Breast epithelium (tissue), 4 donors: ENCODE measurements at regions not wholly inside any gene's neighbourhood (a gene's known extent, or its start where the extent isn't known, plus 50 kb on each side); places are given as distances from the start of the nearest gene placed in this dataset.

Source experiments
- DNase-seq, 2 donors: peaks; one replicate each; pipeline ENCODE4 v3.0.0-alpha.2; 2019; ENCODE audit warnings: low spot score in 2 of 2
- H3K27ac ChIP-seq, 2 donors: fragments of 200-600 bp; sonication (generic) in 1 of 2; one replicate each; pipeline ENCODE4 v1.5.1; 2016 to 2019; ENCODE audit warnings: mild to moderate bottlenecking in 1 of 2
- H3K27me3 ChIP-seq, 2 donors: fragments of 200-600 bp; sonication (generic) in 1 of 2; one replicate each; pipeline versions ENCODE4 v1.5.1 to v1.6.0; 2017 to 2019; ENCODE audit warnings: control low read depth in 1 of 2, mild to moderate bottlenecking in 1 of 2
- H3K36me3 ChIP-seq: fragments of 200-600 bp; one replicate; pipeline ENCODE4 v1.5.1; 2019
- H3K4me1 ChIP-seq, 2 donors: fragments of 200-600 bp; sonication (generic); one replicate each; pipeline ENCODE4 v1.5.1; 2016 to 2019; ENCODE audit warnings: control low read depth in 1 of 2
- H3K4me3 ChIP-seq, 3 donors: fragments of 200-600 bp; sonication (generic); 1 replicate in 2 of 3; 2 replicates in 1 of 3; pipeline ENCODE4 v1.5.1; 2016 to 2019; ENCODE audit warnings: mild to moderate bottlenecking in 3 of 3, moderate library complexity in 2 of 3
- H3K9me3 ChIP-seq, 2 donors: fragments of 200-600 bp; sonication (generic) in 1 of 2; one replicate each; pipeline ENCODE4 v1.5.1; 2016 to 2019; ENCODE audit warnings: control low read depth in 1 of 2
- CTCF ChIP-seq, 3 donors: fragments of 450-650 bp; IDR thresholded peaks; one replicate each; pipeline ENCODE4 v1.5.1; 2016 to 2017; ENCODE audit warnings: antibody characterized with exemption in 3 of 3, mild to moderate bottlenecking in 3 of 3, moderate library complexity in 3 of 3
- POLR2A ChIP-seq: fragments of 450-650 bp; IDR thresholded peaks from one replicate; pipeline ENCODE4 v1.6.1; 2016; ENCODE audit warnings: antibody characterized with exemption, mild to moderate bottlenecking, moderate library complexity
- POLR2AphosphoS5 ChIP-seq, 3 donors: sonication (generic); formaldehyde crosslinking; IDR thresholded peaks; one replicate each; pipeline ENCODE4 v1.6.1; 2017; ENCODE audit warnings: antibody characterized with exemption in 3 of 3
- intact Hi-C: fragments of 100-400 bp; cut with DNase I; formaldehyde crosslinking; loops from one replicate; pipeline ENCODE4 v1.15.1; 2023; ENCODE audit warnings: low total_unique reads

GRCh38 chr14:40386433-40386832 is 954.2 kb upstream of the FBXO33 start:
- TF ChIP-seq POLR2AphosphoS5 (IDR thresholded peaks at IDR 0.05) (no peak), POLR2A (no peak), CTCF (IDR thresholded peaks at IDR 0.05) (no peak)
- Histone ChIP-seq H3K27ac (no peak overlapping the region), H3K27me3 (no peaks in the 10 kb centered on the region), H3K4me1 (no peaks in the 10 kb centered on the region), H3K36me3 (no peaks in the 10 kb centered on the region), H3K4me3 (no peak overlapping the region), H3K9me3 (no peaks in the 10 kb centered on the region)
- no peak for DNase-seq
- intact Hi-C loops = no loop called here

- no peak for DNase-seq
- Histone ChIP-seq H3K4me1 (no peaks in the 10 kb centered on the region), H3K36me3 (no peaks in the 10 kb centered on the region), H3K27ac (no peak overlapping the region), H3K27me3 (no peaks in the 10 kb centered on the region), H3K9me3 (no peaks in the 10 kb centered on the region), H3K4me3 (no peak overlapping the region)
- intact Hi-C loops = no loop called here
- no peak for TF ChIP-seq POLR2AphosphoS5 (IDR thresholded peaks at IDR 0.05)
Measured at GRCh38 chr14:40374221-40374620, 942.0 kb upstream of the FBXO33 start.

- H3K9me3 ChIP-seq = no peaks in the 10 kb centered on the region
Measured at GRCh38 chr14:40371011-40371410, 938.8 kb upstream of the FBXO33 start.

GRCh38 chr14:40368314-40368713 is 936.1 kb upstream of the FBXO33 start:
- Histone ChIP-seq H3K9me3 (no peaks in the 10 kb centered on the region), H3K27ac (no peak overlapping the region), H3K27me3 (no peaks in the 10 kb centered on the region), H3K4me3 (no peak overlapping the region), H3K4me1 (no peaks in the 10 kb centered on the region), H3K36me3 (no peaks in the 10 kb centered on the region)
- no peak for DNase-seq
- TF ChIP-seq POLR2AphosphoS5 (IDR thresholded peaks at IDR 0.05) = no peak
- no peak for TF ChIP-seq POLR2A
- TF ChIP-seq CTCF (IDR thresholded peaks at IDR 0.05) = no peak
- intact Hi-C loops = no loop called here

More at GRCh38 chr14:40371011-40371410, 938.8 kb upstream of the FBXO33 start:
- intact Hi-C loops = no loop called here
- TF ChIP-seq POLR2AphosphoS5 (IDR thresholded peaks at IDR 0.05) = no peak
- TF ChIP-seq CTCF (IDR thresholded peaks at IDR 0.05) = no peak
- TF ChIP-seq POLR2A = no peak
- no peak for DNase-seq
- Histone ChIP-seq H3K4me1 (no peaks in the 10 kb centered on the region), H3K36me3 (no peaks in the 10 kb centered on the region), H3K27me3 (no peaks in the 10 kb centered on the region), H3K4me3 (no peak overlapping the region), H3K27ac (no peak overlapping the region)

- TF ChIP-seq POLR2A (no peak), POLR2AphosphoS5 (IDR thresholded peaks at IDR 0.05) (no peak), CTCF (IDR thresholded peaks at IDR 0.05) (no peak)
- Histone ChIP-seq H3K36me3 (no peaks in the 10 kb centered on the region), H3K4me1 (no peaks in the 10 kb centered on the region), H3K4me3 (no peak overlapping the region), H3K27me3 (no peaks in the 10 kb centered on the region), H3K27ac (no peak overlapping the region), H3K9me3 (no peaks in the 10 kb centered on the region)
- intact Hi-C loops = no loop called here
- no peak for DNase-seq
Measured at GRCh38 chr14:40367717-40368116, 935.5 kb upstream of the FBXO33 start.

- Histone ChIP-seq H3K4me1 (no peaks in the 10 kb centered on the region), H3K27me3 (no peaks in the 10 kb centered on the region), H3K9me3 (no peaks in the 10 kb centered on the region), H3K36me3 (no peaks in the 10 kb centered on the region), H3K4me3 (no peak overlapping the region), H3K27ac (no peak overlapping the region)
- TF ChIP-seq POLR2A = no peak
- TF ChIP-seq POLR2AphosphoS5 (IDR thresholded peaks at IDR 0.05) = no peak
- TF ChIP-seq CTCF (IDR thresholded peaks at IDR 0.05) = no peak
- no peak for DNase-seq
- intact Hi-C loops = no loop called here
Measured at GRCh38 chr14:40365305-40365704, 933.1 kb upstream of the FBXO33 start.
